ENCODE measurements at regions not wholly inside any gene's neighbourhood (a gene's known extent, or its start where the extent isn't known, plus 50 kb on each side); places are given as distances from the start of the nearest gene placed in this dataset.

DNA sequence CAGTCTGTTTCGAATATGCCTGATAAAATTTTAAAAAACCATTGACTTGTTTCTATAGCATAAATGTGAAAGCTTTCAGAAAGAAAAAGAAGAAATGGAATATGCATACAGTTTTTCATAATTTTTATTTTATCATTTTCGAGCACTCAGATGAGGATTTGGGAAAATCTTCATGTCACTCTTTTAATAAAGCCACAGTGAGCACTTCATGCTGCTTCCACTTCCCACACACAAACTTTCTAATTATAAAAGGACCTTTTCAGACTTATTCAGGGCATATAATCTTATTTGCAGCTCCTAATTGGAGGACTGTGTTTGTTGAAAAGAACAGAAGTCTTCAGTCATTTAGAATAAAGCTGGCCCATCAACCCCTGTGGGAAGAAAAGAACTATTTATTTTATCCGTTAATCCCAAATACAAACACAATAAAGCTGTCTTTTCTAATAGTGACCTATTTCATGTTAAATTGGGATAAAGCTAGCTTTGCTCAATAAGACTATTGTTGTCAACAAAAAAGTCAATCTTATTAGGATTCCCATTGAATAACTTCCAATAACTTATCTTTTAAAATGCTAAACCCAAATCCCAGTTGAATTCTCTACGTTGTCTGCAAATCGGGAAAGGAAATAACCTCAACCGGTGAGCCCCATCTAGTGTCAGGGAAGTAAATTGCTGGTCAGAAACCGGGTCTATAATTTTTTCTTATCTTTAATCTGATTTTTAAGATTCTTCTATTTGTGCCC is 211.5 kb downstream of the PDGFRA start:
- TF ChIP-seq POLR2AphosphoS5 (IDR thresholded peaks at IDR 0.05) (no peak), POLR2A (IDR thresholded peaks at IDR 0.05) (no peak)

Measured in transverse colon (tissue), 3 donors.